ENCODE measurements at regions not wholly inside any gene's neighbourhood (a gene's known extent, or its start where the extent isn't known, plus 50 kb on each side); places are given as distances from the start of the nearest gene placed in this dataset.

DNA sequence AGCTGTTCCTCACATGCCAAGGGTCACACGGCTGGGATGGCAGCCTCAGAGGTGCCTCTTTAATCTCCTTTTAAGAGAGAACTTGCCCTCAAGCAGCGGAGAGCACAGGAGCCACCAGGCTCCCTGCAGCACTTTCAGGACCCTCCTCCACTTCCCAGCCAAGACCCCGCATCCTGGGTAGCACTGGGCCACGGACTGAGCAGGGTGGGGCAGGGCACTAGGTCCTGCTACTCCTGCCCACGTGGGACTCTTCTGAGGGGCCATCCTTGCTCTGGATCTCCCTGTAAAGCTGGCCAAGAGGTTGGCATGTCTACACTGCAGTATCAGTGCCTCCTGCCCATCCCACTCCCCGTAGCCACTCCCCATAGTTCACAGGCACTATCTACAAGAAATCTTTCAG lies 175.3 kb upstream of the GLI2 start:
- ATAC-seq, result peak in 1 of 4 donors; percentile 7
- intact Hi-C loops (cut with DNase I), result loop anchor here in 2 of 10 donors (5.0 kb wide), 2 partner anchors 53 to 117 kb away; no protein-coding TSS in a partner anchor
- 87 to 92% (median 91%) methylated on average over 4 to 6 of the region's 6 CpGs for WGBS, 4 donors

DNA sequence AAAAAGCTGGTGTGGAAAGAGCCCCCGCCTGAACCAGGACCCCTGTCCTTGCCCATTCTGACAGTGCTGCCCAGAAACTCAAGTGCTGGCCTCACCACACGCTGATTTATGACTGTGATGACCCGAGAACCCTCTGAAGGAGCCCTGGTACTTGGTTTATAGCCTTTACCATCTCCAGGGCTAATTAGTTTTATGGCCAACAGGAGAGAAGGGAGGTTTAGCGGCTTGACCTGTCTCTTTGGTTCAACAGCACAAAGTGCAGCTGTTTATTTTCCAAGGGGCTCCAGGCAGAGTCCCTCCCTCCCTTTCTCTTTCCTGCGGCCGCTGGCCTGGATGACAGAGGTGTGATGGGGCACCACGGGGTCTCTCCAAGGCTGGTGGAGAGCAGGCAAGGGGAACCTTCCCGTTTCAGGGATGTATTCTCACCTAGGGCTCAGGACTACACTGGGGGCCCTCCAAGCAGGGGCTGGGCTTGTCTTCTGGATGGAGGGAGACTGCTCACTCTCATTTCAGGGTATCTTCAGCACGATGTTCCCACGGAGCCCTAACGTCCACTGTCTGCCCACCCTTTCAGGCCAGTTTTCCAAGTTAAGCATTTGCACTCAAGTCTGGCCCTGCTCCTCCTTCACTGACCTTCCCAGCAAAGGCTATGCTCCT lies 174.2 kb upstream of the GLI2 start:
- H3K4me3 ChIP-seq, result no peak overlapping the region
- intact Hi-C loops (cut with DNase I), result loop anchor here in 2 of 10 donors (5.0 kb wide), 2 partner anchors 54 to 116 kb away; no protein-coding TSS in a partner anchor
- H3K4me1 ChIP-seq, result peaks cover 6 to 33% (median 16%) of the 10 kb centered on the region in 12 donors
- H3K27ac ChIP-seq, result no peak overlapping the region
- TF ChIP-seq, protein P1, sequence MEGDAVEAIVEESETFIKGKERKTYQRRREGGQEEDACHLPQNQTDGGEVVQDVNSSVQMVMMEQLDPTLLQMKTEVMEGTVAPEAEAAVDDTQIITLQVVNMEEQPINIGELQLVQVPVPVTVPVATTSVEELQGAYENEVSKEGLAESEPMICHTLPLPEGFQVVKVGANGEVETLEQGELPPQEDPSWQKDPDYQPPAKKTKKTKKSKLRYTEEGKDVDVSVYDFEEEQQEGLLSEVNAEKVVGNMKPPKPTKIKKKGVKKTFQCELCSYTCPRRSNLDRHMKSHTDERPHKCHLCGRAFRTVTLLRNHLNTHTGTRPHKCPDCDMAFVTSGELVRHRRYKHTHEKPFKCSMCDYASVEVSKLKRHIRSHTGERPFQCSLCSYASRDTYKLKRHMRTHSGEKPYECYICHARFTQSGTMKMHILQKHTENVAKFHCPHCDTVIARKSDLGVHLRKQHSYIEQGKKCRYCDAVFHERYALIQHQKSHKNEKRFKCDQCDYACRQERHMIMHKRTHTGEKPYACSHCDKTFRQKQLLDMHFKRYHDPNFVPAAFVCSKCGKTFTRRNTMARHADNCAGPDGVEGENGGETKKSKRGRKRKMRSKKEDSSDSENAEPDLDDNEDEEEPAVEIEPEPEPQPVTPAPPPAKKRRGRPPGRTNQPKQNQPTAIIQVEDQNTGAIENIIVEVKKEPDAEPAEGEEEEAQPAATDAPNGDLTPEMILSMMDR (IDR thresholded peaks at IDR 0.05), result no peak
- TF ChIP-seq POLR2A (IDR thresholded peaks at IDR 0.05), result no peak
- no peak for ATAC-seq
- WGBS, 4 donors, result 73 to 92% (median 89%) methylated on average over 11 of the region's 11 CpGs
- no peaks in the 10 kb centered on the region for H3K27me3 ChIP-seq
- H3K36me3 ChIP-seq, result no peaks in the 10 kb centered on the region
- no peaks in the 10 kb centered on the region for H3K9me3 ChIP-seq
- DNase-seq, result no peak

More for the DNA sequence above, 175.3 kb upstream of the GLI2 start:
- H3K36me3 ChIP-seq, result no peaks in the 10 kb centered on the region
- no peak for DNase-seq
- H3K4me3 ChIP-seq, result no peak overlapping the region
- no peaks in the 10 kb centered on the region for H3K27me3 ChIP-seq
- TF ChIP-seq POLR2A (IDR thresholded peaks at IDR 0.05), result no peak
- TF ChIP-seq, protein P1 (IDR thresholded peaks at IDR 0.05), result no peak
- H3K27ac ChIP-seq, result no peak overlapping the region
- H3K4me1 ChIP-seq, result peaks cover 0 to 22% (median 5%) of the 10 kb centered on the region in 12 donors
- H3K9me3 ChIP-seq, result no peaks in the 10 kb centered on the region

DNA sequence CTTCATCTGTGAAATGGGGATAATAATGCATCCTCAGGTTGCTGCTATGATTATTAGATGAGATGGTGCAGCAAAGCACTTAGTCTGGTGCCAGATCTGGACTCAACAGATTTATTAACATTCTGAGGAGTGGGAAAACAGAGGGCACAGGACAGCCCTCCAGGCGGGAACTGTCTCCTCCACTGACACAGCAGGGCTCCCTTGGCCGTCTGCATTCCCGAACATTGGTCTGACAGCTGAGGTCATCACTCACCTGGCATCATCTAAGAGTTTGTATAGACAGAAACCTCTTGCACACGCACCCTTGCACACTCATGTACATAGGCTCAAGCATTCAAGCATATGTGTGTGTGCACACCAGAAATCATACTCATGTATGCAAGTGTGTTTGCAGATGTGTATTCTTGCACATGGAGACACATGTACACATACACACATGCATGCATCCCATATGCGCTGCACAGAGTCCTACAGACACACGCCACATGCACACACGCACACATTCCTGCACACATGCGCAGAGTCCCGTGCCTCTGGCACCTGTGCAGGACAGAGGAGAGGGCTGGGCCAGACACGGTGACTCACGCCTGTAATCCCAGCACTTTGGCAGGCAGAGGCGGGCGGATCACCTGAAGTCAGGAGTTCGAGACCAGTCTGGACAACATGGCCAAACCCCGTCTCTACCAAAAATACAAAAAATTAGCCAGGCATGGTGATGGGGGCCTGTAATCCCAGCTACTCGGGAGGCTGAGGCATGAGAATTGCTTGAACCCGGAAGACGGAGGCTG lies 173.3 kb upstream of the GLI2 start:
- no peak for ATAC-seq
- WGBS, 4 donors, result 96 to 98% (median 97%) methylated on average over 17 to 18 of the region's 18 CpGs

More for the DNA sequence above, 173.3 kb upstream of the GLI2 start:
- H3K27ac ChIP-seq, result no peak overlapping the region
- no peak for DNase-seq
- H3K4me1 ChIP-seq, result peaks cover 6 to 41% (median 24%) of the 10 kb centered on the region in 12 donors
- no peaks in the 10 kb centered on the region for H3K36me3 ChIP-seq
- no peak overlapping the region for H3K4me3 ChIP-seq
- TF ChIP-seq, protein P1 (IDR thresholded peaks at IDR 0.05), result no peak
- TF ChIP-seq POLR2A (IDR thresholded peaks at IDR 0.05), result no peak
- intact Hi-C loops (cut with DNase I), result loop anchor here in 2 of 10 donors (5.0 kb wide), 2 partner anchors 55 to 115 kb away; no protein-coding TSS in a partner anchor
- no peaks in the 10 kb centered on the region for H3K27me3 ChIP-seq
- H3K9me3 ChIP-seq, result no peaks in the 10 kb centered on the region

Measured in heart left ventricle (tissue), 16 donors.